Endothelial cell of umbilical vein (primary cell): ENCODE measurements at regions not wholly inside any gene's neighbourhood (a gene's known extent, or its start where the extent isn't known, plus 50 kb on each side); places are given as distances from the start of the nearest gene placed in this dataset.

ENCODE experiments used
- BruUV-seq: library from RNA; stranded (reverse); fragments of 400-500 nt; replicated peaks from 2 replicates; lab custom pipeline; 2021; lab: Mats Ljungman, UMichigan
- CTCF ChIA-PET: fragments of 300-600, 350-600 bp; sonication (Branson Sonifier 250); formaldehyde crosslinking; loops from one replicate; lab custom pipeline; 2021; ENCODE audit warnings: antibody characterized with exemption, inconsistent platforms; lab: Charles Lee
- POLR2A ChIA-PET: fragments of 300-600, 350-600 bp; sonication (Branson Sonifier 250); formaldehyde crosslinking; loops from one replicate; lab custom pipeline; 2021; ENCODE audit warnings: antibody characterized with exemption, inconsistent platforms; lab: Charles Lee
- DNase-seq: peaks from one replicate; pipeline ENCODE4 v3.0.0-alpha.2; 2011; ENCODE audit warnings: low read depth, low spot score
- FAIRE-seq: peaks from 2 replicates; lab custom pipeline; 2011; peaks lifted over from hg19 to GRCh38; lab: Jason Lieb, UNC
- H2AFZ ChIP-seq: 2 replicates; pipeline ENCODE4 v1.6.0; 2012; ENCODE audit warnings: low read depth, low read length, control low read depth, inconsistent platforms
- H3K27ac ChIP-seq: 2 replicates; pipeline ENCODE4 v1.5.1; 2011; ENCODE audit warnings: low read depth, mild to moderate bottlenecking, control low read depth, low read length, moderate library complexity; ENCODE audit not compliant: insufficient read depth
- H3K27me3 ChIP-seq, 2 experiments: 2 replicates each; pipeline versions ENCODE4 v1.6.0 to v1.6.1; 2011; ENCODE audit warnings: low read length in 2 of 2, mixed read lengths in 1 of 2; ENCODE audit not compliant: control insufficient read depth in 2 of 2, insufficient read depth in 2 of 2
- H3K36me3 ChIP-seq, 2 experiments: 2 replicates in 1 of 2; 3 replicates in 1 of 2; pipeline ENCODE4 v1.5.1; 2011; ENCODE audit warnings: low read length in 2 of 2, mild to moderate bottlenecking in 1 of 2, moderate library complexity in 1 of 2; ENCODE audit not compliant: control insufficient read depth in 2 of 2, insufficient read depth in 2 of 2; ENCODE audit errors: extremely low read depth in 1 of 2
- H3K4me1 ChIP-seq: 3 replicates; pipeline ENCODE4 v1.5.1; 2011; ENCODE audit warnings: mild to moderate bottlenecking, low read length; ENCODE audit not compliant: control insufficient read depth, insufficient read depth; ENCODE audit errors: extremely low read depth
- H3K4me2 ChIP-seq: 2 replicates; pipeline ENCODE4 v1.6.1; 2011; ENCODE audit warnings: low read length, control low read depth, mixed read lengths; ENCODE audit not compliant: insufficient read depth
- H3K4me3 ChIP-seq, 3 experiments: fragments of 200-600 bp in 1 of 3; sonication (generic), shearing (Covaris generic) in 1 of 3; replicated peaks in 1 of 3; 2 replicates each; pipeline ENCODE4 v1.5.1; 2011 to 2016; ENCODE audit warnings: control low read depth in 3 of 3, low read length in 3 of 3, mild to moderate bottlenecking in 2 of 3, inconsistent platforms in 1 of 3, low read depth in 1 of 3, moderate library complexity in 1 of 3; ENCODE audit not compliant: insufficient read depth in 1 of 3
- H3K79me2 ChIP-seq: 2 replicates; pipeline ENCODE4 v1.6.0; 2012; ENCODE audit warnings: low read length, inconsistent platforms; ENCODE audit not compliant: control insufficient read depth, insufficient read depth
- H3K9ac ChIP-seq: replicated peaks from 2 replicates; pipeline ENCODE3; 2011; ENCODE audit warnings: low read length, control low read depth; ENCODE audit not compliant: insufficient read depth; ENCODE audit errors: extremely low read depth
- H3K9me1 ChIP-seq: replicated peaks from 3 replicates; pipeline ENCODE4 v1.6.0; 2011; ENCODE audit warnings: mild to moderate bottlenecking, low read length; ENCODE audit not compliant: control insufficient read depth, insufficient read depth; ENCODE audit errors: extremely low read depth
- H3K9me3 ChIP-seq: replicated peaks from 2 replicates; pipeline ENCODE4 v1.5.1; 2012; ENCODE audit warnings: low read length, inconsistent platforms; ENCODE audit not compliant: control insufficient read depth, insufficient read depth
- H4K20me1 ChIP-seq: replicated peaks from 2 replicates; pipeline ENCODE3; 2011; ENCODE audit warnings: mild to moderate bottlenecking, low read length; ENCODE audit not compliant: control insufficient read depth, insufficient read depth; ENCODE audit errors: extremely low read depth
- EZH2 ChIP-seq: IDR thresholded peaks from 2 replicates; pipeline ENCODE4 v1.6.1; 2012; ENCODE audit warnings: borderline replicate concordance, low read depth, mild to moderate bottlenecking, moderate library complexity, low read length, inconsistent platforms; ENCODE audit not compliant: severe bottlenecking
- FOS ChIP-seq: IDR thresholded peaks from 2 replicates; pipeline ENCODE4 v1.6.1; 2011; ENCODE audit warnings: mild to moderate bottlenecking, low read length, moderate library complexity, borderline replicate concordance; ENCODE audit not compliant: insufficient read depth
- GATA2 ChIP-seq: IDR thresholded peaks from 2 replicates; pipeline ENCODE4 v1.7.0; 2011; ENCODE audit warnings: low read depth, mild to moderate bottlenecking, moderate library complexity, mixed read lengths, low read length; ENCODE audit not compliant: insufficient read length, insufficient read depth
- JUN ChIP-seq: IDR thresholded peaks from 2 replicates; pipeline ENCODE4 v1.6.1; 2011; ENCODE audit warnings: borderline replicate concordance, low read depth; ENCODE audit not compliant: insufficient read length, insufficient read depth
- MYC ChIP-seq: IDR thresholded peaks from one replicate; pipeline ENCODE4 v1.6.1; 2011; ENCODE audit warnings: mild to moderate bottlenecking, low read depth, low read length
- POLR2A ChIP-seq: IDR thresholded peaks from 2 replicates; pipeline ENCODE4 v1.6.1; 2012; ENCODE audit warnings: low read depth, mild to moderate bottlenecking, control low read depth, low read length
- POLR2AphosphoS5 ChIP-seq: IDR thresholded peaks from 2 replicates; pipeline ENCODE4 v1.6.1; 2012; ENCODE audit warnings: low read depth, mild to moderate bottlenecking, control low read depth, low read length, moderate library complexity; ENCODE audit not compliant: insufficient read depth
- dilution Hi-C: fragments of 300-500 bp; cut with MboI; formaldehyde crosslinking; loops from one replicate; pipeline ENCODE4 v1.15.0; 2019; ENCODE audit warnings: low sequenced_read_pairs; ENCODE audit not compliant: extremely low pct_ligation_motif_present
- intact Hi-C: fragments of 100-400 bp; cut with micrococcal nuclease; formaldehyde crosslinking; loops from one replicate; pipeline ENCODE4 v1.10.0; 2022
- TF ChIP-seq, protein P1 (sequence below), 2 donors: IDR thresholded peaks; 1 replicate in 1 of 2; 2 replicates in 1 of 2; pipeline ENCODE4 v1.5.1; 2011; ENCODE audit warnings: low read length in 2 of 2, mild to moderate bottlenecking in 2 of 2, moderate library complexity in 2 of 2, control low read depth in 1 of 2, inconsistent platforms in 1 of 2, low read depth in 1 of 2; ENCODE audit not compliant: insufficient read depth in 1 of 2; ENCODE audit errors: extremely low read depth in 1 of 2
- TF ChIP-seq, protein P2 (sequence below): IDR thresholded peaks from 2 replicates; pipeline ENCODE4 v1.6.1; 2011; ENCODE audit not compliant: insufficient read depth, insufficient read length

- dilution Hi-C loops = no loop called here
- H3K79me2 ChIP-seq = no peaks in the 10 kb centered on the region
- H3K27me3 ChIP-seq = no peaks in the 10 kb centered on the region
- H4K20me1 ChIP-seq = no peaks in the 10 kb centered on the region
- H3K9me3 ChIP-seq = no peaks in the 10 kb centered on the region
- DNase-seq (no peak), FAIRE-seq (no peak)
- no peak overlapping the region for H3K4me2 ChIP-seq
- H3K9ac ChIP-seq = no peak overlapping the region
- TF ChIP-seq GATA2 = no peak
- TF ChIP-seq, protein P1, sequence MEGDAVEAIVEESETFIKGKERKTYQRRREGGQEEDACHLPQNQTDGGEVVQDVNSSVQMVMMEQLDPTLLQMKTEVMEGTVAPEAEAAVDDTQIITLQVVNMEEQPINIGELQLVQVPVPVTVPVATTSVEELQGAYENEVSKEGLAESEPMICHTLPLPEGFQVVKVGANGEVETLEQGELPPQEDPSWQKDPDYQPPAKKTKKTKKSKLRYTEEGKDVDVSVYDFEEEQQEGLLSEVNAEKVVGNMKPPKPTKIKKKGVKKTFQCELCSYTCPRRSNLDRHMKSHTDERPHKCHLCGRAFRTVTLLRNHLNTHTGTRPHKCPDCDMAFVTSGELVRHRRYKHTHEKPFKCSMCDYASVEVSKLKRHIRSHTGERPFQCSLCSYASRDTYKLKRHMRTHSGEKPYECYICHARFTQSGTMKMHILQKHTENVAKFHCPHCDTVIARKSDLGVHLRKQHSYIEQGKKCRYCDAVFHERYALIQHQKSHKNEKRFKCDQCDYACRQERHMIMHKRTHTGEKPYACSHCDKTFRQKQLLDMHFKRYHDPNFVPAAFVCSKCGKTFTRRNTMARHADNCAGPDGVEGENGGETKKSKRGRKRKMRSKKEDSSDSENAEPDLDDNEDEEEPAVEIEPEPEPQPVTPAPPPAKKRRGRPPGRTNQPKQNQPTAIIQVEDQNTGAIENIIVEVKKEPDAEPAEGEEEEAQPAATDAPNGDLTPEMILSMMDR (IDR thresholded peaks at IDR 0.05; ENCODE audit: extremely low read depth in 1 of 2, insufficient read depth in 1 of 2, low read depth in 1 of 2, low read length in 2 of 2) = no peak
- no TSS peak for BruUV-seq
- no peaks in the 10 kb centered on the region for H3K36me3 ChIP-seq
- no peaks in the 10 kb centered on the region for H3K4me1 ChIP-seq
- ChIA-PET CTCF (interaction anchor here (0.9 to 1.9 kb wide), 5 partner anchors 10 to 525 kb away, joined by 3 to 5 read pairs (median 4); no protein-coding TSS in a partner anchor), POLR2A (no interaction called here)
- no peak overlapping the region for H2AFZ ChIP-seq
- H3K9me1 ChIP-seq = no peaks in the 10 kb centered on the region
- no peak overlapping the region for H3K4me3 ChIP-seq
- intact Hi-C loops = no loop called here
- H3K27ac ChIP-seq = no peak overlapping the region
Measured at GRCh38 chr5:56313596-56313995, 80.5 kb upstream of the ANKRD55 start.

- FAIRE-seq = no peak
- no peaks in the 10 kb centered on the region for H3K79me2 ChIP-seq
Measured at GRCh38 chr5:56313004-56313531, 79.9 kb upstream of the ANKRD55 start.

More at GRCh38 chr5:56313004-56313531, 79.9 kb upstream of the ANKRD55 start:
- Histone ChIP-seq H3K9me1 (no peaks in the 10 kb centered on the region), H3K4me1 (no peaks in the 10 kb centered on the region), H3K9me3 (no peaks in the 10 kb centered on the region), H3K4me3 (no peak overlapping the region), H3K36me3 (no peaks in the 10 kb centered on the region), H3K9ac (no peak overlapping the region), H3K27ac (no peak overlapping the region), H3K4me2 (no peak overlapping the region), H3K27me3 (no peaks in the 10 kb centered on the region), H4K20me1 (no peaks in the 10 kb centered on the region), H2AFZ (no peak overlapping the region)
- no peak for DNase-seq
- dilution Hi-C loops (no loop called here), intact Hi-C loops (no loop called here)
- CTCF ChIA-PET = interaction anchor here (1.0 to 1.9 kb wide), 4 partner anchors 11 to 526 kb away, joined by 3 to 5 read pairs (median 4); no protein-coding TSS in a partner anchor
- TF ChIP-seq POLR2AphosphoS5 = no peak
- no peak for TF ChIP-seq FOS
- no peak for TF ChIP-seq GATA2
- TF ChIP-seq EZH2 = no peak
- TF ChIP-seq, protein P1 (IDR thresholded peaks at IDR 0.05; ENCODE audit: extremely low read depth in 1 of 2, insufficient read depth in 1 of 2, low read depth in 1 of 2, low read length in 2 of 2) = no peak
- TF ChIP-seq POLR2A = no peak
- no peak for TF ChIP-seq JUN
- no peak for TF ChIP-seq MYC
- TF ChIP-seq, protein P2, sequence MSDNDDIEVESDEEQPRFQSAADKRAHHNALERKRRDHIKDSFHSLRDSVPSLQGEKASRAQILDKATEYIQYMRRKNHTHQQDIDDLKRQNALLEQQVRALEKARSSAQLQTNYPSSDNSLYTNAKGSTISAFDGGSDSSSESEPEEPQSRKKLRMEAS = no peak
- POLR2A ChIA-PET = no interaction called here
- BruUV-seq = no TSS peak
